Neuronal stem cell (in vitro differentiated cells): ENCODE measurements at regions not wholly inside any gene's neighbourhood (a gene's known extent, or its start where the extent isn't known, plus 50 kb on each side); places are given as distances from the start of the nearest gene placed in this dataset.

Experiments used
- DNase-seq: peaks from one replicate; pipeline ENCODE4 v3.0.0-alpha.2; 2013; ENCODE audit warnings: low spot score
- H2AFZ ChIP-seq: one replicate; pipeline ENCODE4 v1.6.1; 2013; ENCODE audit warnings: mild to moderate bottlenecking, low read length, inconsistent platforms
- H2AK5ac ChIP-seq: 2 replicates; pipeline ENCODE4 v1.6.1; 2013; ENCODE audit warnings: low read depth, mild to moderate bottlenecking, inconsistent platforms, low read length, moderate library complexity, mixed read lengths
- H2BK120ac ChIP-seq: 2 replicates; pipeline ENCODE4 v1.6.1; 2013; ENCODE audit warnings: low read depth, mild to moderate bottlenecking, inconsistent platforms, low read length, moderate library complexity, mixed read lengths
- H2BK12ac ChIP-seq: one replicate; pipeline ENCODE4 v1.6.1; 2013; ENCODE audit warnings: low read length, inconsistent platforms
- H2BK15ac ChIP-seq: 2 replicates; pipeline ENCODE4 v1.6.1; 2013; ENCODE audit warnings: mild to moderate bottlenecking, low read length, inconsistent platforms, mixed read lengths
- H2BK5ac ChIP-seq: one replicate; pipeline ENCODE4 v1.6.1; 2013; ENCODE audit warnings: inconsistent platforms, mild to moderate bottlenecking, low read length, moderate library complexity
- H3K14ac ChIP-seq: one replicate; pipeline ENCODE4 v1.6.1; 2013; ENCODE audit warnings: low read length, inconsistent platforms
- H3K18ac ChIP-seq: 2 replicates; pipeline ENCODE4 v1.6.1; 2013; ENCODE audit warnings: low read length, inconsistent platforms
- H3K23ac ChIP-seq: 2 replicates; pipeline ENCODE4 v1.6.1; 2013; ENCODE audit warnings: low read depth, mild to moderate bottlenecking, mixed read lengths, low read length, inconsistent platforms; ENCODE audit not compliant: poor library complexity
- H3K27ac ChIP-seq: replicated peaks from 3 replicates; pipeline ENCODE4 v1.5.1; 2013; ENCODE audit warnings: low read length, inconsistent platforms
- H3K27me3 ChIP-seq, 3 experiments: 2 replicates each; pipeline ENCODE4 v1.6.1; 2013; ENCODE audit warnings: low read length in 3 of 3, mild to moderate bottlenecking in 2 of 3, inconsistent platforms in 1 of 3, low read depth in 1 of 3, mixed read lengths in 1 of 3, moderate library complexity in 1 of 3; ENCODE audit not compliant: control insufficient read depth in 3 of 3, insufficient read depth in 3 of 3
- H3K36me3 ChIP-seq, 2 donors: replicated peaks in 1 of 2; 2 replicates each; pipeline ENCODE4 v1.6.1; 2013; ENCODE audit warnings: low read length in 2 of 2; ENCODE audit not compliant: control insufficient read depth in 2 of 2, insufficient read depth in 2 of 2
- H3K4ac ChIP-seq: 2 replicates; pipeline ENCODE4 v1.6.1; 2013; ENCODE audit warnings: inconsistent platforms, mild to moderate bottlenecking, low read length, moderate library complexity
- H3K4me1 ChIP-seq, 2 donors: 1 replicate in 1 of 2; 2 replicates in 1 of 2; pipeline ENCODE4 v1.6.1; 2013; ENCODE audit warnings: low read length in 2 of 2, low read depth in 1 of 2; ENCODE audit not compliant: control insufficient read depth in 2 of 2, insufficient read depth in 1 of 2
- H3K4me2 ChIP-seq: one replicate; pipeline ENCODE4 v1.6.1; 2013; ENCODE audit warnings: mild to moderate bottlenecking, low read length, inconsistent platforms; ENCODE audit not compliant: insufficient read depth, poor library complexity, severe bottlenecking
- H3K4me3 ChIP-seq, 2 donors: 2 replicates each; pipeline ENCODE4 v1.5.1; 2013; ENCODE audit warnings: low read length in 2 of 2, mild to moderate bottlenecking in 2 of 2, inconsistent platforms in 1 of 2, moderate library complexity in 1 of 2
- H3K79me1 ChIP-seq: one replicate; pipeline ENCODE4 v1.6.1; 2013; ENCODE audit warnings: low read depth, mild to moderate bottlenecking, inconsistent platforms, low read length, moderate library complexity
- H3K9ac ChIP-seq: one replicate; pipeline ENCODE4 v1.6.1; 2013; ENCODE audit warnings: mild to moderate bottlenecking, low read depth, low read length, inconsistent platforms; ENCODE audit not compliant: poor library complexity
- H3K9me3 ChIP-seq, 2 donors: replicated peaks in 1 of 2; 2 replicates each; pipeline versions ENCODE3 to v1.6.1; 2013; ENCODE audit warnings: low read length in 2 of 2, mild to moderate bottlenecking in 2 of 2, inconsistent platforms in 1 of 2, low read depth in 1 of 2, mixed read lengths in 1 of 2, moderate library complexity in 1 of 2; ENCODE audit not compliant: control insufficient read depth in 2 of 2, insufficient read depth in 1 of 2
- H4K8ac ChIP-seq: one replicate; pipeline ENCODE4 v1.6.1; 2013; ENCODE audit warnings: low read depth, mild to moderate bottlenecking, inconsistent platforms, low read length, moderate library complexity
- H4K91ac ChIP-seq: one replicate; pipeline ENCODE4 v1.6.1; 2013; ENCODE audit warnings: low read length, low read depth, mild to moderate bottlenecking, inconsistent platforms; ENCODE audit not compliant: poor library complexity
- WGBS, 2 donors: extraction: QIAGEN DNeasy Blood & Tissue Kit; methylation state at CpG; one replicate each; pipeline ENCODE4 v1.1.7; 2013; ENCODE audit warnings: missing lambda C conversion rate in 2 of 2, mixed read lengths in 1 of 2; ENCODE audit not compliant: insufficient read length in 2 of 2, insufficient replicate concordance in 1 of 2; ENCODE audit errors: extremely low coverage in 2 of 2; 5-methylcytosine and 5-hydroxymethylcytosine counted together

- Histone ChIP-seq H2BK15ac (no peak overlapping the region), H3K9me3 (no peaks in the 10 kb centered on the region), H3K27ac (no peak overlapping the region), H3K36me3 (no peaks in the 10 kb centered on the region), H3K4ac (no peak overlapping the region), H2AK5ac (no peak overlapping the region), H3K27me3 (no peaks in the 10 kb centered on the region), H2BK12ac (no peak overlapping the region), H2AFZ (no peak overlapping the region), H3K4me1 (peaks cover 0 to 14% of the 10 kb centered on the region in 2 donors), H3K79me1 (no peaks in the 10 kb centered on the region), H4K8ac (no peak overlapping the region), H3K9ac (no peak overlapping the region), H3K4me2 (no peak overlapping the region), H3K14ac (no peak overlapping the region), H2BK120ac (no peak overlapping the region), H2BK5ac (no peak overlapping the region), H3K4me3 (no peak overlapping the region), H4K91ac (no peak overlapping the region), H3K23ac (no peak overlapping the region), H3K18ac (no peak overlapping the region)
- DNase-seq, result no peak
- no CpG with 5 or more reads among the region's 3 CpGs for WGBS, 2 donors
These were observed 344.9 kb downstream of the PCDH7 start for GRCh38 chr4:31065086-31065485.

GRCh38 chr4:31068257-31069075 lies 348.3 kb downstream of the PCDH7 start:
- no peak overlapping the region for H3K23ac ChIP-seq
- no peak overlapping the region for H4K91ac ChIP-seq
- H2AFZ ChIP-seq, result peak overlapping the region; percentile 31
- peaks cover 6 to 17% of the 10 kb centered on the region in 2 donors for H3K4me1 ChIP-seq
- peak overlapping the region; percentile 73 for H3K27ac ChIP-seq
- H3K9ac ChIP-seq, result no peak overlapping the region
- H3K79me1 ChIP-seq, result no peaks in the 10 kb centered on the region
- no peak for DNase-seq
- H3K14ac ChIP-seq, result no peak overlapping the region
- no peak overlapping the region for H3K18ac ChIP-seq
- no peaks in the 10 kb centered on the region for H3K9me3 ChIP-seq
- WGBS, 2 donors, result no CpG with 5 or more reads among the region's 11 CpGs
- H2AK5ac ChIP-seq, result no peak overlapping the region
- H3K4me3 ChIP-seq, result no peak overlapping the region
- no peak overlapping the region for H4K8ac ChIP-seq
- no peak overlapping the region for H2BK120ac ChIP-seq
- no peak overlapping the region for H2BK12ac ChIP-seq
- no peak overlapping the region for H2BK5ac ChIP-seq
- H3K4ac ChIP-seq, result no peak overlapping the region
- H3K27me3 ChIP-seq, result no peaks in the 10 kb centered on the region
- no peaks in the 10 kb centered on the region for H3K36me3 ChIP-seq
- no peak overlapping the region for H2BK15ac ChIP-seq
- no peak overlapping the region for H3K4me2 ChIP-seq

GRCh38 chr4:31069151-31069550 lies 349.0 kb downstream of the PCDH7 start:
- Histone ChIP-seq H2BK15ac (no peak overlapping the region), H3K4me2 (no peak overlapping the region), H2BK12ac (no peak overlapping the region), H3K14ac (no peak overlapping the region), H3K9ac (no peak overlapping the region), H2AK5ac (no peak overlapping the region), H3K79me1 (no peaks in the 10 kb centered on the region), H2BK5ac (no peak overlapping the region), H4K8ac (no peak overlapping the region), H3K27ac (peak overlapping the region; percentile 73), H2BK120ac (no peak overlapping the region), H3K18ac (no peak overlapping the region), H3K4me1 (peaks cover 6 to 17% of the 10 kb centered on the region in 2 donors), H3K4me3 (no peak overlapping the region), H3K36me3 (no peaks in the 10 kb centered on the region), H3K23ac (no peak overlapping the region), H3K27me3 (no peaks in the 10 kb centered on the region), H3K4ac (no peak overlapping the region), H3K9me3 (no peaks in the 10 kb centered on the region), H4K91ac (no peak overlapping the region), H2AFZ (peak overlapping the region; percentile 31)
- no CpG with 5 or more reads among the region's 1 CpG for WGBS, 2 donors
- DNase-seq, result peak; percentile 40

GRCh38 chr4:31071508-31072486 lies 351.6 kb downstream of the PCDH7 start:
- Histone ChIP-seq H2BK120ac (no peak overlapping the region), H3K4me1 (peaks cover 6 to 12% of the 10 kb centered on the region in 2 donors), H3K4me3 (no peak overlapping the region), H2AFZ (peak overlapping the region; percentile 43), H3K27me3 (no peaks in the 10 kb centered on the region), H3K18ac (no peak overlapping the region), H3K4ac (no peak overlapping the region), H2AK5ac (no peak overlapping the region), H2BK15ac (no peak overlapping the region), H3K9ac (no peak overlapping the region), H3K23ac (no peak overlapping the region), H2BK12ac (no peak overlapping the region), H3K9me3 (no peaks in the 10 kb centered on the region), H3K27ac (no peak overlapping the region), H3K14ac (no peak overlapping the region), H2BK5ac (no peak overlapping the region), H4K91ac (no peak overlapping the region), H3K79me1 (no peaks in the 10 kb centered on the region), H4K8ac (no peak overlapping the region), H3K4me2 (no peak overlapping the region), H3K36me3 (no peaks in the 10 kb centered on the region)
- WGBS, 2 donors, result no CpG with 5 or more reads among the region's 3 CpGs
- no peak for DNase-seq
